Activated T-cell treated with anti-CD3 and anti-CD28 coated beads for 1 hour (primary cell): ENCODE measurements at regions not wholly inside any gene's neighbourhood (a gene's known extent, or its start where the extent isn't known, plus 50 kb on each side); places are given as distances from the start of the nearest gene placed in this dataset.
"Not testable (repeated sequence)": the region's sequence is repeated elsewhere in the genome, so short reads cannot be mapped to it uniquely, and the experiment has no call there.

ENCODE experiments used
- DNase-seq: peaks from one replicate; pipeline ENCODE4 v3.0.0-alpha.2; 2020; ENCODE audit warnings: low read depth

DNA sequence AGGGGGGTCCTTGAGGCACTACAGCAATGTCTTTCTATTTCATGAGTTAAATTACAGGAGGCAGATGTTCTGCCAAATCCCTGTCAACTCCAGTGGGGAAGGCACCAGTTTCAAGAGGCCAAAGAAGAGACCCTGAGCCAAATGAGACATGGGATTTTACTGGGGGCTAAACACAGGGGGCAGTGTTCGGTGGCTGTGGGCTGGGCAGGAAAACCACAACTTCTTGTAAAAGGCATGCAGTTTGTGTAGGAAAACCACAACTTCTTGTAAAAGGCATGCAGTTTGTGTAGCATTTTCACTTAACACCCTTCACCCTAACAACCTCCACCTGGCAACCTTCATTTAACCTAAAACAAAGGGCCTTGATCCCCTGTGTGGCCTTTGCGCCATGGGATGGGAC is 61.0 kb downstream of the POLR2M start:
- no peak for DNase-seq

- DNase-seq: no peak
These were observed 62.8 kb downstream of the POLR2M start for GRCh38 chr15:57769266-57769665.

- no peak for DNase-seq
These were observed 64.0 kb downstream of the POLR2M start for GRCh38 chr15:57770495-57770894.

GRCh38 chr15:57772223-57772957 is 65.9 kb downstream of the POLR2M start:
- no peak for DNase-seq

GRCh38 chr15:57773051-57773450 is 66.5 kb downstream of the POLR2M start:
- no peak for DNase-seq

- DNase-seq: no peak
These were observed 70.5 kb downstream of the POLR2M start for GRCh38 chr15:57777003-57777402.

DNA sequence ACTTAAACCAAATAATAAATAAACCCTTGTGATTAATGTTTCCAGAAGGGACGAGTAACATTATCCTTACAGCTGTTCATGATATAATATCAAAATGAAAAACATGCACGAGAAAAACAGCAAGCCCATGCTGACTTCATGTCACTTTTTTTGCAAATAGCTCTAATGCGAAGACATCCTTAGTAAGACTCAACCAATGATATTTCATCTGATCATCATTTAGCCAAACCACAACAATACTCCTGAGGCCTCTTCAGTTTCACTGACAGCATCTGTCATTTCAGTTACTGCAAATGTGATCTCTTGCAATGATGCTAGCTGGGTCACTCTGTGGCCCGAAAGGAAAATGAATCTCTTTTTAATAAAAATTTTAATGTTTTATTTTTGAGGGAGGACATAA is 74.0 kb downstream of the POLR2M start:
- DNase-seq: no peak

GRCh38 chr15:57782731-57783130 is 76.2 kb downstream of the POLR2M start:
- no peak for DNase-seq

GRCh38 chr15:57784081-57784511 is 77.6 kb downstream of the POLR2M start:
- DNase-seq: no peak

- DNase-seq: no peak
These were observed 78.5 kb downstream of the POLR2M start for GRCh38 chr15:57785039-57785438.

GRCh38 chr15:57785959-57786358 is 79.4 kb downstream of the POLR2M start:
- no peak for DNase-seq

- no peak for DNase-seq
These were observed 82.7 kb downstream of the POLR2M start for GRCh38 chr15:57789225-57789624.

DNA sequence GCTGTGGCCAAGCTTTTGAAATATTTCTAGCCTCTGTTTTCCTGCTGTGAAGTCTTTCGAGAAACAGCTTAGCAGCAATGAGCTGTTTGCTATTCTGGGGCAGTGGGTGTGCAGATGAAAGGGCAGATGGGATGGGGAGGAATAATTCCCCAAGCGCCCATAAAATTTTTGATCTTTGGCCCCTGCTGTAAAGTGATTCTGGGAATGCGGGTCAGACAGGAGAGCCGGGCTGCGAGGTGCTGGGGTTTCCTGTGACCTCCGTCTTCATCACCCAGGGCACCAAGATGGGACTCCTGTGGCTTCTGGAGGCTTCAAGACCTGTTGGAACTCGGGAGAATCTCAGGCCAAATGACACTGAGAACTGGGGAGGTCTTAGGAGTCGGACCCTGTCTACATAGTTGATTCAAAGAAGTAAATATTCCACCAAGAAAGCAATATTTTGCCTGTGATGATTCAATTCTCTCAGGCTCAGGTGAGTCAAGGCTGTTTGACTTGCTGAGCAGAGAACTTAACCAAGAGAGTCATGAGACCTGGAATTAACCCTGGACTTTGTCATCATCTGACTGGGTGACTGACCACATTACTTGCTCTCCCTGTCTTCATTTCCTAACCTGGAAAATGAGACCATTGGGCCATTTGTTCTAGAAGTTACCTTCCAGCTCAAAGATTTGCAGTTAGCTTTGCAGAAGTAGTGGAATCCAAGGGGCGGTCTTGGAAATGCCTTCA is 86.4 kb downstream of the POLR2M start:
- no peak for DNase-seq

- DNase-seq: no peak
These were observed 88.7 kb downstream of the POLR2M start for GRCh38 chr15:57795261-57795660.

- no peak for DNase-seq
These were observed 89.6 kb downstream of the POLR2M start for GRCh38 chr15:57796146-57796545.

DNA sequence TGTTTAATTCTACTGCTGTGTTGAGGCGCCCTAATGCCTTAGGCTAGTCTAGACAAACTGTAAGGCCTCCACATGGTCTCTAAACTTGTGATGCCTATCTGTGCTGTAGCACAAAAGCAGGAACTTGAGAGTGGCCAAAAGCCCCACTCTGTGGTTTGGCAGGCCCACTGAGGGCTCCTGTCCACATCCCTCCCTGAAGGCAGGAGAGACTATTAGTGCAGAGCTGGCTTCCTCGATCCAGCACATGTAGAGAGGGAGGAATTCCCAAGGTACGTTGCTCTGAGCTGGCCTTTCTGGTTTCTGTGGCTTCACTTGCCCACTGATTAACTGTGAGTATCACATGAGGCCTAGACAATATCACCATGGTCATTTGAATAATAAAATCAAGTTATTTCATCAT is 90.6 kb downstream of the POLR2M start:
- DNase-seq: no peak

- DNase-seq: no peak
These were observed 91.2 kb downstream of the POLR2M start for GRCh38 chr15:57797568-57798267.

DNA sequence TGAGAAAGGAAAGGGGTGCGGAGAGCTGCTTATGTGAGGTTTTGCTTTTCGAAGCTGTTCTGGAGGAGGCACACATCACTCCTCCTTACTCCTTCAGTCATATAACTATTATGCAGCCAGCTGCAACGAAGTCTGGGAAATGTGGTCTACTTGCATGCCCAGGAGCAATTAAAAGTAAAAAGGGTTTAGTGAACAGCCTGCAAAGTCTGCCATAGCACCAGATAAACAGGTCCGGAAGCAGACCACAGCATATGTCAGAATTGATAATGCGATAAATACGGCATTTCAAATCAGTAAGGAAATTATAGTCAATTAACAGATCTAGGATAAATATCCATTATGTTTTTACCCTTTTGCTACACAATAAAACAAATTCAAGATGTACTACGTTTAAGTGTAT is 99.5 kb downstream of the POLR2M start:
- DNase-seq: no peak

- not testable (repeated sequence) for DNase-seq
These were observed 102.8 kb downstream of the POLR2M start for GRCh38 chr15:57809285-57809684.

DNA sequence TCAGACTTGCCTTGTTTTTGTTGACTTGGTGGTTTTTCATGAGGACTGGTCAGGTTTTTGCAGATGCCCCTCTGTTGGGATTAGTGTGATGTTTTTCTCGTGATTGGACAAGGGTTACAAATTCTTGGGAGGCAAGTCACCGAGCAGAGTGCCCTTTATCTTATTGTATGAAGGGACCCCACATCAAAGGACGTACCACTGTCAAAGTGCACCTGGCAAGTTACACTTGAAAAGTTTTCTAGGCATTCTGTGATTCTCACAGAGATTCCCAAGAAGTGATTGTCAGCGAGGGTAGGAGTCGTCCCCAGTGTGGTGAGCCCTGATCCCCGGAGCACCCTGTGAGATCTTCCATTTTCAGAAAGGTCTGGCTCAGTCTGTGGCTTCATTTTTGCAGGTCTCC is 110.1 kb downstream of the POLR2M start:
- DNase-seq: no peak

GRCh38 chr15:57819646-57820045 is 113.1 kb downstream of the POLR2M start:
- no peak for DNase-seq

DNA sequence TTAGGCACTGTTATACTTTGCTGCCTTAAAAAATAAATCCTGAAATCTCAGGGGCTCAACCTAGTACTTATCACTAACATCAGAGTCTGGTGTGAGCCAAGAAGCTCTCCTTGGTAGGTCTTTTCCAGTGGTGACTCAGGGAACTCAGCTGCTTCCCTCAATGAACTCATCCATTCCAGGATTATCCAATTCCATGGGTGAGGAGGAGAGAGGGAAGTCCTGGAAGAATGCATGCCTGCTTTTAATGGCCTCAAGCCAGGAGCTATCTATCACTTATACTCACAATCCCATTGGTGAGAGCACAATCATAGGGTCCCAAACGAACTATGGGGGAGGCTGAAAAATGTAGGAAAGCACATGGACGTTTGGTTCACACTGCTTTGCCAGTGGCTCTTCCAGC is 113.6 kb downstream of the POLR2M start:
- no peak for DNase-seq

DNA sequence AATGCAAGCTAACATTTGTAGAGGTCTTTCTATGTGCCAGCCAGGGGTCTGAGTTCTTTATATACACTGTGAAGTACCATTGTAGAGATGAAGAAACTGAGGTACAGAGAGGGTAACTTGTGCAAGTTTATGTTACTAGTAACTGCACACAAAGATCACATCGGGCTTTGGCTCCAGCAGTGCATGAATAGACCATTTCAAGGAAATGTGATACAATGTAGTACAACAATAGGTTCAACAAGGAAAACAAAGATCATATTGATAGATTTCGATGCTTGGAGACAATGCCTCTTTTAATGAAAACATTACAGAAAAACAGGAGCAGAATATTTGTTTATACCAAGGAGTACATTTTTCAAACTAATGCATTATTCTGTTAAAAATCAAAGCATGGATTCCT is 115.3 kb downstream of the POLR2M start:
- no peak for DNase-seq
